Muscle of leg (tissue), 3 donors: ENCODE measurements at regions not wholly inside any gene's neighbourhood (a gene's known extent, or its start where the extent isn't known, plus 50 kb on each side); places are given as distances from the start of the nearest gene placed in this dataset.
A peak's percentile ranks its signal among the peaks of the same experiment; 100 is the strongest.

Experiments
- DNase-seq: peaks from one replicate; pipeline ENCODE4 v3.0.0; 2013
- H3K27ac ChIP-seq: one replicate; pipeline ENCODE4 v1.5.1; 2013; ENCODE audit warnings: mild to moderate bottlenecking, low read length, control low read depth
- H3K27me3 ChIP-seq: one replicate; pipeline ENCODE4 v1.6.1; 2013; ENCODE audit warnings: low read length; ENCODE audit not compliant: control insufficient read depth, insufficient read depth
- H3K36me3 ChIP-seq: one replicate; pipeline ENCODE4 v1.6.1; 2013; ENCODE audit warnings: low read length; ENCODE audit not compliant: control insufficient read depth, insufficient read depth
- H3K4me1 ChIP-seq: one replicate; pipeline ENCODE4 v1.6.1; 2013; ENCODE audit warnings: low read length; ENCODE audit not compliant: control insufficient read depth, insufficient read depth
- H3K4me3 ChIP-seq: one replicate; pipeline ENCODE4 v1.5.1; 2013; ENCODE audit warnings: low read length, control low read depth
- H3K9me3 ChIP-seq: replicated peaks from 2 replicates; pipeline ENCODE4 v1.6.1; 2013; ENCODE audit warnings: low read depth, low read length; ENCODE audit not compliant: control insufficient read depth
- WGBS: methylation state at CpG from one replicate; pipeline ENCODE4 v1.1.5; 2013; ENCODE audit warnings: missing lambda C conversion rate; ENCODE audit not compliant: insufficient coverage; 5-methylcytosine and 5-hydroxymethylcytosine counted together

DNA sequence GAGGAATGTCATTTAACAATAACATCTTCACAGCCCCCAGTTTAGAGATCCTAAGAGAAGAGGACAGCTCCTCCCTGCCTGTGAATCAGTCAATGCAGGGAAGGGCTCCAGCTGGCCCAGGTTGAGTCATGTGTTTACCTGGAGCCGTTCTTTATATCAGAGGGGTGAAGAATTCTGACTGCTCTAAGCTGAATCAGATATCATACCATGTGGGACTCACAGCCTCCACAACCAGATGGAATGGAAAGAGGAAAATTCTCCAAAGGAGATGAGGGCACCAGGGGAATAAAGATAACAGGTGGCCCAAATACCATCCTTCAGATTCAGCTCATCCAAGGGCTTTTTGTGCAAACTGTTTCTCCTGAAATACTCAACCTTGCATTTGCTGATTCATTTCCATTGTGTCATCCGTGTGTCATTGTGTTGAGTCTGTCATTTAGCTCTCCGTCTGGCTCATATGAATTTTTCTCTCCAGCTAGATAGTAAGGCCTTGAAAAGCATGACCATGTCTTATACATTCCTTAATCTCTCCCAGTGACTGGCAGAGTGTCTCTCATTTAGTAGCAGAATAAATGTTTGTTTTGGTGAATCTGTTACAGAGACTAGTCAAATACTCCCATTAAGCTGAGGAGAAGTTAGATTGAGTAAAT lies 217.9 kb downstream of the RFC3 start:
- DNase-seq, result no peak
- Histone ChIP-seq H3K9me3 (peaks cover 2% of the 10 kb centered on the region), H3K4me3 (no peak overlapping the region), H3K27ac (no peak overlapping the region), H3K27me3 (no peaks in the 10 kb centered on the region), H3K4me1 (no peaks in the 10 kb centered on the region), H3K36me3 (no peaks in the 10 kb centered on the region)
- WGBS, result 100% methylated on average over 2 of the region's 3 CpGs

DNA sequence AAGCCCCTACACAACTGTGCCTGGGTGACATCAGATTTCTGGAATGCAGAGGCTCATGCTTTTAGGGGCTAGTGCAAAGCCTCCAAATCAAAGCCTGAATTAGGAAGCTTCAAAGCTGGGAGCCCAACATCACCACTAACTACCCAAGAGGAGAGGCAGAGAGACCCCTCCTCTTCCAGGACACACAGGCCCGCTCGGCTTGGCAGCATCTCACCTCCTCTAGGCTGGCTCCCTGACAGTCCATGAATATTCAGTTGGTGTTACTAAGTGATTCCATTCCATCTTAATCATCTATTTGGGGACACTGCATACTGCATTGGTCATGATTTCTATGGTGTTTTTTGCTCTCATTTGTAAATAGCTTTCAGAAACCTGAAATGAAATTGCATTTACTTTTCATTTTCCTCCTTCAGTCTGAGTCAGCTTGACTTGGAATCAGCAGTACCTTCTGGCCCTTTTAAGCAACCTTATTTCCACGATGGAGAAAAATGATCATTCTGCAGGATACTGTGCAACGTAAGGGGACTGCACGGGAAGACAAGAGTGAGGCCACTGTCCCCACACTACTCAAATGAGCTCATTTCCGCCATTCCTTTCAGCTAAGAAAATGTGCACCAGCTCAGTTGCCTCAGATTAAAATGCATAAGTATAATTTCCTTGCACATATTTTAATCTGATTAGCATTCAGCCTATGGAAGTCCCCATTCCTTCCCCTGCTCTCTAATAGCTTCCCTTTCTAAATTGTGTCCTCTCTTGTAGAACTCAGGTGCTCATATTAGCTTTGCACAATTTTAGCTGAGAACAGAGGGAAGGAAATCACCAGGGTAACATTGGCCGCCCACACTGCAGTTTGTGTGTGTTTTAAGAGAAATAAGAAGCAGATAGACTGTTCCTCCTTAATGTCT lies 219.9 kb downstream of the RFC3 start:
- Histone ChIP-seq H3K9me3 (peaks cover 2% of the 10 kb centered on the region), H3K27me3 (no peaks in the 10 kb centered on the region), H3K4me1 (no peaks in the 10 kb centered on the region), H3K36me3 (no peaks in the 10 kb centered on the region), H3K4me3 (no peak overlapping the region), H3K27ac (no peak overlapping the region)
- 68% methylated on average over 5 of the region's 7 CpGs for WGBS
- peak; percentile 32 for DNase-seq

DNA sequence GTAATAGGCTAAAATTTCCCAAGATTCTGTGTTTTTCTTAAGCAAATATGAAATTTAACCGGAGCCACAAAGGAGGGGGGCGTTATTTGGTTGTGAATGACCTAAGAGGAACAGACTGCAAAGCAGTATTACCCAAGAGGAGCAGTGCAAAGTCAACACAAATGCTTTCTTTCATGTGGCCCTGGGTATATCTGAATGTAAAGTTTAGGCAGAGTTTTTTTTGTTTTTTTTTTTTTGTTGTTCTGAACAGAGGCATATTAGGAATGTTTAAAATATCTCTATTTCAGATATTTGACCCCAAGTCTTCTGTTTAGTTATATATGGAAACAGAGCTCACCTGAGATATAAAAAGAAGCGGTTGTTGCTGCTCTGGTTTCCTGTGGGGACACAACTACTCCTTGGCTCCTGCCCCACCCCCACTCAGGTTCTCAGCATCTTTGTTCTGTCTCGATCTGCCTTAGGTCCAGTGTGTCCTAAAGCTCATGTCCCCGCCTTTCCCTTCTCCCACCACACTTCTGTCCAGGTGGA lies 220.7 kb downstream of the RFC3 start:
- Histone ChIP-seq H3K9me3 (peaks cover 2% of the 10 kb centered on the region), H3K4me3 (no peak overlapping the region), H3K27me3 (no peaks in the 10 kb centered on the region), H3K36me3 (no peaks in the 10 kb centered on the region), H3K27ac (no peak overlapping the region), H3K4me1 (no peaks in the 10 kb centered on the region)
- DNase-seq, result no peak
- WGBS, result 71% methylated on average over 3 of the region's 5 CpGs

DNA sequence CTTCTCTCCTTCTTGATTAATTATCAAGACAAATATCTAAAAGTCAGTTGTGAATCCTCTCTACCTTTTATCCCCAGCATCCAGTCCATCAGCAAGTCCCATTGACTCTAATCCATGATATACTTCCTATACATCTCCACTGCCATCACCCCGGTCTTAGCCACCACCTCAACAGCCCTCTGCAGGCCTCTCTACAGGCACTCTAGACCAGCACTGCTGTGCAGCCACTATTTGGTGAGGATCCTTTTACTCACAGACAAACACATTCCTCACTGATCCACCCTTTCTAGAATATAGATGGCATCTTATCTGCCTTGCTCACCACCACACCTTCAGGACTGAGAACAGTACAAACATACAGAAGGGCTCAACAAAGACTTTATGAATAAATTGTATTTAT lies 221.7 kb downstream of the RFC3 start:
- DNase-seq, result no peak
- Histone ChIP-seq H3K4me1 (no peaks in the 10 kb centered on the region), H3K27ac (no peak overlapping the region), H3K4me3 (no peak overlapping the region), H3K27me3 (no peaks in the 10 kb centered on the region), H3K36me3 (no peaks in the 10 kb centered on the region), H3K9me3 (peaks cover 2% of the 10 kb centered on the region)
- 89% methylated on average over 1 of the region's 1 CpG for WGBS

DNA sequence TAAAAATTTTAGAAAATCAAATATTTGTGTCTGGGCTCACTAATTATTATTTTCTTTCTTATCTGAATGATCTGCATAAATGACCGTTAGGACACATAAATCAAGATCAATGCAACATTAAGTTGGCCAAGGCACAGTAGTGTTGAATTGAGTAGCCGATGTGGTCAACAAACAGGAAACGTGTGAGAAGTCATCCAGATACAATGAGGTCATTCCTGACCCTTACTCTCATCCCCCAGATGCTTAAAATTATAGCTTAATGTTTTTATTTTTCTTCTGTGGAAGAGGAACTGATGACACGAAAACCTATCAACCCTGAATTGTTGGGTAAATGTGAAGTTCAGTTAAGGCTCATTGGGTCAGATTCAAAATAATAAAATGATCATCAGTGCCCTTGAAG lies 222.9 kb downstream of the RFC3 start:
- H3K4me1 ChIP-seq, result no peaks in the 10 kb centered on the region
- WGBS, result 50% methylated on average over 1 of the region's 4 CpGs
- H3K27ac ChIP-seq, result no peak overlapping the region
- H3K36me3 ChIP-seq, result no peaks in the 10 kb centered on the region
- no peak overlapping the region for H3K4me3 ChIP-seq
- no peaks in the 10 kb centered on the region for H3K27me3 ChIP-seq
- H3K9me3 ChIP-seq, result no peaks in the 10 kb centered on the region
- no peak for DNase-seq

DNA sequence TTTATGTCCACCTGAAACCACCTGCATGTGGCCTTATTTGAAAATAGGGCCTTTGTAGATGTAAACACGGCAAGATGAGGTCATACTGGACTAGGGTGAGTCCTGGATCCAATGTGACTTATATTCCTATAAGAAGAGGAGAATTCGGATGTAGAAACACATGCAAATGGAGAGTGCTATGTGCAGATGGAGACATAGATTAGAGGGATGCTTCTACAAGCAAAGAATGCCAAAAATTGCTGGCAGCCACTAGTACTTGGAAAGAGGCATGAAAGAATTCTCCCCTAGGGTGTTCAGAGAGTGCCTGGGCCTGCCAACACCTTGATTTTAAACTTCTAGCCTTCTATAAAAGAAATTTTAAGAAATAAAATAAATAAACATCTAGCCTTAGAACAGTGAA lies 226.1 kb downstream of the RFC3 start:
- peak; percentile 80 for DNase-seq
- no peaks in the 10 kb centered on the region for H3K4me1 ChIP-seq

DNA sequence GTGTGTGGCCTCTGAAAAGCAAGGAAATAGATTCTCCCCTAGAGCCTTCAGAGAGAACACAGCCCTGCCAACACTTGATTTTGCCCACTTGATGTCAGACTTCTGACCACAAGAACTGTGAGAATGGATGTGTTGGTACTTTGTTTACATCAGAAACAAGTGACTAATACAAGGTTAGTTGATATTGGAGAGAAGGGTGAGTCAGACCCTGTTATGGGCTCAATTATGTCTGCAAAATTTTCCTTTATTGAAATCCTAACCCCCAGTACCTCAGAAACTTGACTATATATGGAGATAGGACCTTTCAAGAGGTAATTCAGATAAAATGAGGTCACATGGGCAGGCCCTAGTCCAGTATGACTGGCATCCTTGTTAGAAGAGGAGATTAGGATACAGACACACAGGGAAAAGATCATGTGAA lies 226.7 kb downstream of the RFC3 start:
- Histone ChIP-seq H3K4me1 (no peaks in the 10 kb centered on the region), H3K27ac (no peak overlapping the region), H3K9me3 (no peaks in the 10 kb centered on the region), H3K27me3 (no peaks in the 10 kb centered on the region), H3K36me3 (no peaks in the 10 kb centered on the region), H3K4me3 (no peak overlapping the region)
- no peak for DNase-seq

More for the DNA sequence above, 226.1 kb downstream of the RFC3 start:
- Histone ChIP-seq H3K9me3 (no peaks in the 10 kb centered on the region), H3K36me3 (no peaks in the 10 kb centered on the region), H3K27ac (no peak overlapping the region), H3K27me3 (no peaks in the 10 kb centered on the region), H3K4me3 (no peak overlapping the region)
- WGBS, result 40% methylated on average over 1 of the region's 2 CpGs

DNA sequence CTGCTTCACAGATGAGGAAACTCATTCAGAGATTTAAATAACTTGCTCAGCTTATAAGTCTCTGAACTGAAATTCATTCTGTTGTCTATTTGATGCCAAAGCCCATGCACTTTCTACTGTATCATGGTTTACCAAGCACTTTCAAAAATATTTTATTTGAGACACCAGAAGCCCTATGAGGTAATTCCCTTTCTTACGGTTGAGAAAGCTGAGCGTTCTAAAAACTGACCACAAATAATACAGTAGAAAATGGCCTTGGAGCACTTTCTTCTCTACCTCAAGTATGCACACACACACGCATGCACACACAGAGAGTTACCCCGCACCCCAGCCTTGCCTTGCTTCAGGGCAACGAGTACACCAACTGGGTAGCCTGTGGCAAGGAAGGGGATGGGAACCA lies 228.5 kb downstream of the RFC3 start:
- WGBS, result 80% methylated on average over 2 of the region's 5 CpGs
- no peak for DNase-seq
- no peaks in the 10 kb centered on the region for H3K9me3 ChIP-seq
- H3K27ac ChIP-seq, result no peak overlapping the region
- H3K27me3 ChIP-seq, result no peaks in the 10 kb centered on the region
- no peaks in the 10 kb centered on the region for H3K4me1 ChIP-seq
- no peak overlapping the region for H3K4me3 ChIP-seq
- H3K36me3 ChIP-seq, result no peaks in the 10 kb centered on the region

DNA sequence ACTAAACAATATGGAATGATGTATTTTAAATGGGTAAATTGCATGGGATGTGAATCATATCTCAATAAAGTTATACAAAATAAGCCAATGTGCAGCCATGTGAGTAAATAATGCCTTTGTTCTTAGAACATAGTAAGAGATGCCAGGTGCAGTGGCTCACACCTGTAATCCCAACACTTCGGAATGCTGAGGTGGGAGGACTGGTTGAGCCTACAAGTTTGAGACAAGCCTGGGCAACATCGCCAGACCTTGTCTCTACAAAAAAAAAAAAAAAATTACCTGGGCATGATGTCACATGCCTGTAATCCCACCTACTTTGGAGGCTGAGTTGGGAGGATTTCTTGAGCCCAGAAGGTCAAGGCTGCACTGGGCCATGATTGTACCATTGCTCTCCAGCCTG lies 230.7 kb downstream of the RFC3 start:
- H3K27me3 ChIP-seq, result no peaks in the 10 kb centered on the region
- H3K9me3 ChIP-seq, result peaks cover 2% of the 10 kb centered on the region
- 100% methylated on average over 1 of the region's 2 CpGs for WGBS
- no peak overlapping the region for H3K4me3 ChIP-seq
- no peaks in the 10 kb centered on the region for H3K4me1 ChIP-seq
- no peak overlapping the region for H3K27ac ChIP-seq
- no peak for DNase-seq
- H3K36me3 ChIP-seq, result no peaks in the 10 kb centered on the region

DNA sequence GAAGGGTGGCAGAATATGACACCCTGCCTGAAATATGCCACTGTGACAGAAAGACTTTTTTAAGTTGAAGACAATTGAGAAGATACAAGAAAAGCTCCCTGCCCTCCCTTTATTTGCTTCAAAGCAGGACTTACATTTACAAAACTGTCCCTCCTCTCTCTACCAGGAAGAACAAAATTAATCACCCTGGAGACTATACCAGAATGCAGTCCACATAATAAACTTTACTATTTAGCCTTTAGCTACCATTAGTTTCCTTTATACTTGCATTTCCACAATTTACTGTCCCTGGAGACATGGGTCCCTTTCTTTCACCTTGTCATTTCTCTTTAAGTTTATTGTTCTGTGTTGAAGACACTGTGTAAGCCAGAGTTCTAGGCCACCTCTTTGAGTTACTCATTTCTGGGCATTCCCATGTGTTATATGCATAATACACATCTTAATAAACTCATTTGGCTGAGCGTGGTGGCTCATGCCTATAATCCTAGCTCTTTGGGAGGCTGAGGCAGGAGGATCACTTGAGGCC lies 238.8 kb downstream of the RFC3 start:
- no CpG with 5 or more reads among the region's 1 CpG for WGBS
- DNase-seq, result no peak
- H3K4me1 ChIP-seq, result no peaks in the 10 kb centered on the region
- peaks cover 2% of the 10 kb centered on the region for H3K9me3 ChIP-seq
- H3K27me3 ChIP-seq, result no peaks in the 10 kb centered on the region
- H3K27ac ChIP-seq, result no peak overlapping the region
- H3K4me3 ChIP-seq, result no peak overlapping the region
- no peaks in the 10 kb centered on the region for H3K36me3 ChIP-seq
